Hepatocyte (in vitro differentiated cells): ENCODE measurements at regions not wholly inside any gene's neighbourhood (a gene's known extent, or its start where the extent isn't known, plus 50 kb on each side); places are given as distances from the start of the nearest gene placed in this dataset.

Experiments used
- CTCF ChIP-seq: fragments of 200-600 bp; sonication (generic); IDR thresholded peaks from 2 replicates; pipeline ENCODE4 v1.5.1; 2016; ENCODE audit warnings: antibody characterized with exemption, mild to moderate bottlenecking; ENCODE audit not compliant: poor library complexity
- EZH2 ChIP-seq: fragments of 200-600 bp; sonication (generic); IDR thresholded peaks from 2 replicates; pipeline ENCODE4 v1.6.1; 2016; ENCODE audit warnings: antibody characterized with exemption, mild to moderate bottlenecking, borderline replicate concordance

GRCh38 chr3:174505266-174505665 lies 353.9 kb upstream of the NAALADL2 start:
- TF ChIP-seq CTCF = no peak
- TF ChIP-seq EZH2 = no peak
